ENCODE measurements at regions not wholly inside any gene's neighbourhood (a gene's known extent, or its start where the extent isn't known, plus 50 kb on each side); places are given as distances from the start of the nearest gene placed in this dataset.

- no peak for DNase-seq (ENCODE audit: low spot score)
Measured at GRCh38 chr12:77492536-77492935, 338.2 kb upstream of the NAV3 start.

- DNase-seq (ENCODE audit: low spot score): no peak
Measured at GRCh38 chr12:77489331-77489970, 341.2 kb upstream of the NAV3 start.

- DNase-seq (ENCODE audit: low spot score): no peak
Measured at GRCh38 chr12:77488041-77488620, 342.6 kb upstream of the NAV3 start.

GRCh38 chr12:77486872-77487271 lies 343.8 kb upstream of the NAV3 start:
- DNase-seq (ENCODE audit: low spot score): no peak

GRCh38 chr12:77485961-77486854 lies 344.5 kb upstream of the NAV3 start:
- DNase-seq (ENCODE audit: low spot score): no peak

GRCh38 chr12:77481687-77482086 lies 349.0 kb upstream of the NAV3 start:
- DNase-seq (ENCODE audit: low spot score): no peak

- DNase-seq (ENCODE audit: low spot score): no peak
Measured at GRCh38 chr12:77477907-77478533, 352.7 kb upstream of the NAV3 start.

GRCh38 chr12:77471801-77472200 lies 358.9 kb upstream of the NAV3 start:
- DNase-seq (ENCODE audit: low spot score): no peak

- DNase-seq (ENCODE audit: low spot score): no peak
Measured at GRCh38 chr12:77469578-77470333, 360.9 kb upstream of the NAV3 start.

- DNase-seq (ENCODE audit: low spot score): no peak
Measured at GRCh38 chr12:77442633-77443032, 377.3 kb upstream of the E2F7 start.

GRCh38 chr12:77439749-77440148 lies 374.4 kb upstream of the E2F7 start:
- DNase-seq (ENCODE audit: low spot score): no peak

GRCh38 chr12:77438644-77439043 lies 373.3 kb upstream of the E2F7 start:
- no peak for DNase-seq (ENCODE audit: low spot score)

GRCh38 chr12:77437206-77437605 lies 371.8 kb upstream of the E2F7 start:
- DNase-seq (ENCODE audit: low spot score): no peak

GRCh38 chr12:77435446-77436091 lies 370.2 kb upstream of the E2F7 start:
- no peak for DNase-seq (ENCODE audit: low spot score)

GRCh38 chr12:77433799-77434198 lies 368.4 kb upstream of the E2F7 start:
- DNase-seq (ENCODE audit: low spot score): no peak

- no peak for DNase-seq (ENCODE audit: low spot score)
Measured at GRCh38 chr12:77429426-77429825, 364.1 kb upstream of the E2F7 start.

GRCh38 chr12:77421152-77421551 lies 355.8 kb upstream of the E2F7 start:
- no peak for DNase-seq (ENCODE audit: low spot score)

GRCh38 chr12:77409551-77409950 lies 344.2 kb upstream of the E2F7 start:
- DNase-seq (ENCODE audit: low spot score): no peak

- DNase-seq (ENCODE audit: low spot score): no peak
Measured at GRCh38 chr12:77407931-77408330, 342.6 kb upstream of the E2F7 start.

- no peak for DNase-seq (ENCODE audit: low spot score)
Measured at GRCh38 chr12:77406219-77406905, 341.0 kb upstream of the E2F7 start.

- no peak for DNase-seq (ENCODE audit: low spot score)
Measured at GRCh38 chr12:77402716-77403115, 337.3 kb upstream of the E2F7 start.
